ENCODE measurements at regions not wholly inside any gene's neighbourhood (a gene's known extent, or its start where the extent isn't known, plus 50 kb on each side); places are given as distances from the start of the nearest gene placed in this dataset.

DNA sequence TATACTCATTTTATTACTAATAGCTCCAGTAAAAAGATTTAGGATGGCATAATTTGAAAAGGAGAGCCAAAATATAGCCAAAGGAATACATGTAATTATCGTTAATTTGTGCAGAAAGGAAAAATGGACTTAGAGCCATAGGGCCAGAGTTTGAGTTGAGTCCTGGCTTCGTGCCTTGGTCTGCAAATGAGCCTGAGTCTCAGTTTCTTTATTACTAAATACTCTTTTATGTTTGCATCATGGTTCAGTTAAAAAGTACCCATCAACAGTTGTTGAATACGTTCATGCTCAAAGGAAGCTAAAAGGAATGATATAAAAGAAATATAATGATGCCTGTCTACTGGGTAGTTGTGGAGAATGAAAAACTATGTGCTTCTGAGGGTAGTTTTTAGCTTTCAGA, 155.7 kb upstream of the FAM78B start:
- ChIA-PET CTCF (no interaction called here), POLR2A (no interaction called here)
- TF ChIP-seq, protein P1, sequence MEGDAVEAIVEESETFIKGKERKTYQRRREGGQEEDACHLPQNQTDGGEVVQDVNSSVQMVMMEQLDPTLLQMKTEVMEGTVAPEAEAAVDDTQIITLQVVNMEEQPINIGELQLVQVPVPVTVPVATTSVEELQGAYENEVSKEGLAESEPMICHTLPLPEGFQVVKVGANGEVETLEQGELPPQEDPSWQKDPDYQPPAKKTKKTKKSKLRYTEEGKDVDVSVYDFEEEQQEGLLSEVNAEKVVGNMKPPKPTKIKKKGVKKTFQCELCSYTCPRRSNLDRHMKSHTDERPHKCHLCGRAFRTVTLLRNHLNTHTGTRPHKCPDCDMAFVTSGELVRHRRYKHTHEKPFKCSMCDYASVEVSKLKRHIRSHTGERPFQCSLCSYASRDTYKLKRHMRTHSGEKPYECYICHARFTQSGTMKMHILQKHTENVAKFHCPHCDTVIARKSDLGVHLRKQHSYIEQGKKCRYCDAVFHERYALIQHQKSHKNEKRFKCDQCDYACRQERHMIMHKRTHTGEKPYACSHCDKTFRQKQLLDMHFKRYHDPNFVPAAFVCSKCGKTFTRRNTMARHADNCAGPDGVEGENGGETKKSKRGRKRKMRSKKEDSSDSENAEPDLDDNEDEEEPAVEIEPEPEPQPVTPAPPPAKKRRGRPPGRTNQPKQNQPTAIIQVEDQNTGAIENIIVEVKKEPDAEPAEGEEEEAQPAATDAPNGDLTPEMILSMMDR (IDR thresholded peaks at IDR 0.05; ENCODE audit: low read depth, low read length), result no peak
- no peak for DNase-seq (ENCODE audit: low read depth, low spot score)
- no peak overlapping the region for H3K27ac ChIP-seq (ENCODE audit: low read depth, low read length)
- H3K27me3 ChIP-seq (ENCODE audit: control insufficient read depth, insufficient read depth, low read length), result no peaks in the 10 kb centered on the region
- no peak overlapping the region for H3K4me3 ChIP-seq (ENCODE audit: low read depth, low read length)
- H3K9me3 ChIP-seq (ENCODE audit: control insufficient read depth, insufficient read depth, low read length), result peaks cover 10% of the 10 kb centered on the region

DNA sequence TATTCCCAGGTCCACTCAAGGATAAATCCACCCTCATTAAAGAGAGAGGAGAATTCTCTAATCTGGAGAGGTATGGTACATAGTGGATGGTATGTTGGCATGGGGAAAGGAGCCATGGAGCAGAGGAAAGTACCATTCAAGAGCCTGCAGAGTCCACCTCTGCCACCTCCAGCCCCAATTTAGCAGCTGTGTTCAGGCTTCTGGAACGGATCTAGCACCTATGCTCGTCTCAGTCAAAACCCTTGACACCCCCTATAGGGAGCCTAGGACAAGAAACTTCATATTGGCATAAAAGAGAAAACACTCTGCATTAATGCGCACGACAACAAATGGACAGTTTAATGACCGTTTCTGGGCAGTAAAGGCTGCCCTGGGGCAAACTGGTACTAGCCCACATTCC, 161.1 kb upstream of the FAM78B start:
- CTCF ChIA-PET, result no interaction called here
- H3K27ac ChIP-seq (ENCODE audit: low read depth, low read length), result no peak overlapping the region
- TF ChIP-seq, protein P1 (IDR thresholded peaks at IDR 0.05; ENCODE audit: low read depth, low read length), result no peak
- H3K4me3 ChIP-seq (ENCODE audit: low read depth, low read length), result no peak overlapping the region
- peaks cover 10% of the 10 kb centered on the region for H3K9me3 ChIP-seq (ENCODE audit: control insufficient read depth, insufficient read depth, low read length)
- no peaks in the 10 kb centered on the region for H3K27me3 ChIP-seq (ENCODE audit: control insufficient read depth, insufficient read depth, low read length)
- no peak for DNase-seq (ENCODE audit: low read depth, low spot score)
- POLR2A ChIA-PET, result no interaction called here

DNA sequence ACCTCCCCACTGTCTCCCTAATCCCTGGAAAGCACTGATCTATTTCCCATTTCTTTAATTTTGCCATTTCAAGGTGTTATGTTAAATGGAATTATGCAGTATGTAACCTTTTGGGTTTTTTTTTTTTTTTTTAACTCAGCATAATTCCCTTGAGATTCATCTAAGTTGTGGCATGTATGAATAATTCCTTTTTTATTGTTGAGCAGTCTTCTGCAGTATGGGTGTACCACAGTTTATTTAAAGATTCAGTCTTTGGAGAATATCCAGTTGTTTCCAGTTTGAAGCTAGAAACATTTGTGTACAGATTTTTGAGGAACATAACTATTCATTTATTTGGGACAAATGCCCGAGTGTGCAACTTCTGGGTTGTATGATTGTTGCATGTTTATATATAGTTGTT, 162.2 kb upstream of the FAM78B start:
- TF ChIP-seq, protein P1 (IDR thresholded peaks at IDR 0.05; ENCODE audit: low read depth, low read length), result no peak
- CTCF ChIA-PET, result no interaction called here
- no peaks in the 10 kb centered on the region for H3K27me3 ChIP-seq (ENCODE audit: control insufficient read depth, insufficient read depth, low read length)
- H3K9me3 ChIP-seq (ENCODE audit: control insufficient read depth, insufficient read depth, low read length), result peaks cover 10% of the 10 kb centered on the region
- no peak overlapping the region for H3K4me3 ChIP-seq (ENCODE audit: low read depth, low read length)
- H3K27ac ChIP-seq (ENCODE audit: low read depth, low read length), result no peak overlapping the region
- no peak for DNase-seq (ENCODE audit: low read depth, low spot score)
- POLR2A ChIA-PET, result no interaction called here

DNA sequence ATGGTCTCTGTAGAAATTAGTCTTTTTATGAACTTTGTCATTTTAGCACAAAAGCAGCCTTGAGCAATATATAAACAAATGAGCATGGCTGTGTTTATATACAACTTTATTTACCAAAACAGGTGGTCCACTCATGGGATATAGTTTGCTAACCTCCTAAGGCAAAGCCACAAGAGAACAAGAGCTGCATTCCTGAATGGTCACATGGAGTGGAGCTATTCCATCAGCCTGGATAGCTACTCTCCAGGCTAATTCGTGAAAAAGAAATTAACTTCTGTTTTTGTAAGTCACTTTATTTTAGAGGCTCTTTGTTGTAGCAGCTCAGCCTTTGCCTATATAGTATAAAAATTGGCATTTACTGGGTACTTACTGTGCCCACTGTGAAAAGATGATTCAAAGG, 163.3 kb upstream of the FAM78B start:
- TF ChIP-seq, protein P1 (IDR thresholded peaks at IDR 0.05; ENCODE audit: low read depth, low read length), result no peak
- DNase-seq (ENCODE audit: low read depth, low spot score), result no peak
- H3K27ac ChIP-seq (ENCODE audit: low read depth, low read length), result no peak overlapping the region
- POLR2A ChIA-PET, result no interaction called here
- H3K9me3 ChIP-seq (ENCODE audit: control insufficient read depth, insufficient read depth, low read length), result peaks cover 9% of the 10 kb centered on the region
- H3K4me3 ChIP-seq (ENCODE audit: low read depth, low read length), result no peak overlapping the region
- H3K27me3 ChIP-seq (ENCODE audit: control insufficient read depth, insufficient read depth, low read length), result no peaks in the 10 kb centered on the region
- CTCF ChIA-PET, result no interaction called here

DNA sequence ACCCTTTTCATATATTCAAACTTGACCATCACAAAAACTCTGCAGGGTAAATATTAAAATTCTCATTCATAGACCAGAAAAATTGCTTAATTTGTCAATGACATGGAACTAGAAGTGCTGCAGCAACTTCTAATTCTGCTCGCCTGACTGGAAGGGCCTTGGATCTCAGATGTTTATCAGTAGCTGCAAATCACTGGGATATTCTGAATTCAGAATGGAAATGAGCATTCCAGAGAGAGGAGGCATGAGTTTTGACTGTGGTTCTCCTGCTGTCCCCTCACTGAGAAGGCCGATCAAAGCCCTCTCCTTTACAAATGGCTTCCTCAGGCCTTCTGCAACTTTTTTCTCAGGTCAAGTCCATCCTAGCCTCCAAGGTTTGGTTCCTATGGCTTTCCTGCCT, 171.3 kb upstream of the FAM78B start:
- CTCF ChIA-PET, result no interaction called here
- POLR2A ChIA-PET, result no interaction called here

More for the DNA sequence above, 171.3 kb upstream of the FAM78B start:
- Histone ChIP-seq H3K27me3 (ENCODE audit: control insufficient read depth, insufficient read depth, low read length) (no peaks in the 10 kb centered on the region), H3K4me3 (ENCODE audit: low read depth, low read length) (no peak overlapping the region), H3K9me3 (ENCODE audit: control insufficient read depth, insufficient read depth, low read length) (peaks cover 16% of the 10 kb centered on the region), H3K27ac (ENCODE audit: low read depth, low read length) (no peak overlapping the region)
- DNase-seq (ENCODE audit: low read depth, low spot score), result no peak
- TF ChIP-seq, protein P1 (IDR thresholded peaks at IDR 0.05; ENCODE audit: low read depth, low read length), result no peak

Data from AG04450 (cell line).